ENCODE measurements at regions not wholly inside any gene's neighbourhood (a gene's known extent, or its start where the extent isn't known, plus 50 kb on each side); places are given as distances from the start of the nearest gene placed in this dataset.

DNA sequence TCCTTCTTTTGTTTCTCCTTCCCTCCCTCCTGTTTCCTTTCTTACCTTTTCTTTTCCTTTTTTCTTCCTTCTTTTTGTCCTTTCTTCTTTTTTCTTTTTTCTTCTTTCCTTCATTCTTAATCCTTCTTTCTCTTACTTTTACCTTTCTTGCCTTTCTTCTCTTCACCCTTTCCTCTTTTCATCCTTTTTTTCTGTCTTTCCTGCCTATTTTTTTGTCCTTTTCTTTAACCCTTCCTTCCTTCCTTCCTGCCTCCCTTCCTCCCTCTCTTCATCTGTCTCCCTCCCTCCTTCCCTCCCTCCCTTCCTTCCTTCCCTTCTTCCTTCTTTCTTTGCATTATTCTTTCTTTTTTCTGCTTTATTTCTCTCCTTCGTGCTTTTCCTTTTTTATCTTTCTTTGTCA lies 160.7 kb downstream of the AXIN2 start:
- TF ChIP-seq, protein P1, sequence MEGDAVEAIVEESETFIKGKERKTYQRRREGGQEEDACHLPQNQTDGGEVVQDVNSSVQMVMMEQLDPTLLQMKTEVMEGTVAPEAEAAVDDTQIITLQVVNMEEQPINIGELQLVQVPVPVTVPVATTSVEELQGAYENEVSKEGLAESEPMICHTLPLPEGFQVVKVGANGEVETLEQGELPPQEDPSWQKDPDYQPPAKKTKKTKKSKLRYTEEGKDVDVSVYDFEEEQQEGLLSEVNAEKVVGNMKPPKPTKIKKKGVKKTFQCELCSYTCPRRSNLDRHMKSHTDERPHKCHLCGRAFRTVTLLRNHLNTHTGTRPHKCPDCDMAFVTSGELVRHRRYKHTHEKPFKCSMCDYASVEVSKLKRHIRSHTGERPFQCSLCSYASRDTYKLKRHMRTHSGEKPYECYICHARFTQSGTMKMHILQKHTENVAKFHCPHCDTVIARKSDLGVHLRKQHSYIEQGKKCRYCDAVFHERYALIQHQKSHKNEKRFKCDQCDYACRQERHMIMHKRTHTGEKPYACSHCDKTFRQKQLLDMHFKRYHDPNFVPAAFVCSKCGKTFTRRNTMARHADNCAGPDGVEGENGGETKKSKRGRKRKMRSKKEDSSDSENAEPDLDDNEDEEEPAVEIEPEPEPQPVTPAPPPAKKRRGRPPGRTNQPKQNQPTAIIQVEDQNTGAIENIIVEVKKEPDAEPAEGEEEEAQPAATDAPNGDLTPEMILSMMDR (IDR thresholded peaks at IDR 0.05; ENCODE audit: low read depth, low read length): no peak
- no peak for TF ChIP-seq POLR2A (IDR thresholded peaks at IDR 0.05; ENCODE audit: extremely low read depth, insufficient read length)
- TF ChIP-seq MYC (IDR thresholded peaks at IDR 0.05; ENCODE audit: low read depth, low read length): no peak

Measured in NB4 (cell line).